GM23248 (cell line): ENCODE measurements at regions not wholly inside any gene's neighbourhood (a gene's known extent, or its start where the extent isn't known, plus 50 kb on each side); places are given as distances from the start of the nearest gene placed in this dataset.

ENCODE experiments used
- EZH2 ChIP-seq: fragments of 200-600 bp; sonication (generic); IDR thresholded peaks from 2 replicates; pipeline ENCODE4 v1.6.1; 2018; ENCODE audit warnings: antibody characterized with exemption, mild to moderate bottlenecking; ENCODE audit not compliant: insufficient read depth, poor library complexity, severe bottlenecking
- EZH2phosphoT487 ChIP-seq: fragments of 200-600 bp; sonication (generic); IDR thresholded peaks from 2 replicates; pipeline ENCODE4 v1.6.1; 2018; ENCODE audit warnings: antibody characterized with exemption, moderate library complexity, mild to moderate bottlenecking, low read depth; ENCODE audit not compliant: insufficient read depth

DNA sequence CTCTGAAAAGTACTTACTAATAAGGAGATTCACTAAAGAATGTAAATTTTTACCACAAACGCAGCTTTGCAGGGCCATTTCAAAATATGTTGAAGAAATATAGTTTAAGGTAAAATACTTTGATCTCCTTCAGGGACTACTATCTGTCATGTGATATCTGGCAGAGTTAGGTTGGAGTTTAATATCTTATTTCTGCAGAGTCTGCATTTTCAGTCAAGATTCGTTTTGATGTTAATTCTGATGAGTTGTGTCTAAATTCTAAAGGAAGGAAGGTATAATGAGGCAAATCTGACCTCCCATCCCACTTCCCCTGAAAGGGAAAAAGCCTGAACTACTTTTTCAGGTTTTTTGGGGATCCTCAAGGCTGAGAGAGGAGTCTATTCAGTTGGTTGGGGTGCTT lies 123.9 kb upstream of the TECRL start:
- TF ChIP-seq EZH2phosphoT487: no peak
- no peak for TF ChIP-seq EZH2
